ENCODE measurements at regions not wholly inside any gene's neighbourhood (a gene's known extent, or its start where the extent isn't known, plus 50 kb on each side); places are given as distances from the start of the nearest gene placed in this dataset.
A peak's percentile ranks its signal among the peaks of the same experiment; 100 is the strongest.

DNA sequence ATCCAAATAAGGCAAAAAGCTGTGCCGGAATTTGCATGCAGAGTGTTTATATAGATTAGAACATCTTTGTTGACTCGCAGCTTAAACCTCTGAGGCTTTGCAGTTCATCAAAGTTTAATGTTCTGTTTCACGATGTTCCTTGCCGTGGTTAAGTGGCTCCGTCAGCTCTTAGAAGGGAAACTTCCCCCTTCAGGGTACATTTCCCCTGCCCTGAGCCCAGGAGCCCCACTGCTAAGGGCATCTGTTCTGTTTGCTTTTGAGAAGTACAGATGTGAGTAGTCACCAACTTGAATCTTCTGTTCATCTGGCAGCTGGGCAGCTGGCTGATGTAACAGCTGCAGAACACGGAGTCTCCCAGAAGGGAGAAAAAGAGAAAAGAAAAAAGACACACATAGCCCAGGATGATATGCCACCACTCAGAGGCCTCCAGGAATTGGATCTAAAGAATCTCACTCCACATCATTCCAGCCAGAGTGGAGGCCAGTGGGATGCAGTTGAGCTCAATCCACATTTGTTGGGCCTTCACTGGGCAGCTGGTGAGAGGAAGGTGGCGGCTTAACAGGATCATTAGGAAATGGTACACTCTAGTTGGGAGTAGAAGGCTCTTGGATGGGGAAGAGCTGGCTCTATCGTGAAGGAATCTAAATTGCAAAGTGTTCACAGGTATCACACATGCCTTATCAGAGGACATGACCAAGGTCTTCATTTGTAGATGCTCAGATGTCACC is 178.7 kb upstream of the RBPJ start:
- TF ChIP-seq EP300 (IDR thresholded peaks at IDR 0.05) = peak in 2 of 4 donors; percentile 80 to 85
- TF ChIP-seq POLR2AphosphoS5 (IDR thresholded peaks at IDR 0.05) = peak in 1 of 2 donors; percentile 30
- peak in 1 of 4 donors; percentile 43 for TF ChIP-seq POLR2A (IDR thresholded peaks at IDR 0.05)
- TF ChIP-seq, protein P1, sequence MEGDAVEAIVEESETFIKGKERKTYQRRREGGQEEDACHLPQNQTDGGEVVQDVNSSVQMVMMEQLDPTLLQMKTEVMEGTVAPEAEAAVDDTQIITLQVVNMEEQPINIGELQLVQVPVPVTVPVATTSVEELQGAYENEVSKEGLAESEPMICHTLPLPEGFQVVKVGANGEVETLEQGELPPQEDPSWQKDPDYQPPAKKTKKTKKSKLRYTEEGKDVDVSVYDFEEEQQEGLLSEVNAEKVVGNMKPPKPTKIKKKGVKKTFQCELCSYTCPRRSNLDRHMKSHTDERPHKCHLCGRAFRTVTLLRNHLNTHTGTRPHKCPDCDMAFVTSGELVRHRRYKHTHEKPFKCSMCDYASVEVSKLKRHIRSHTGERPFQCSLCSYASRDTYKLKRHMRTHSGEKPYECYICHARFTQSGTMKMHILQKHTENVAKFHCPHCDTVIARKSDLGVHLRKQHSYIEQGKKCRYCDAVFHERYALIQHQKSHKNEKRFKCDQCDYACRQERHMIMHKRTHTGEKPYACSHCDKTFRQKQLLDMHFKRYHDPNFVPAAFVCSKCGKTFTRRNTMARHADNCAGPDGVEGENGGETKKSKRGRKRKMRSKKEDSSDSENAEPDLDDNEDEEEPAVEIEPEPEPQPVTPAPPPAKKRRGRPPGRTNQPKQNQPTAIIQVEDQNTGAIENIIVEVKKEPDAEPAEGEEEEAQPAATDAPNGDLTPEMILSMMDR (IDR thresholded peaks at IDR 0.05) = no peak
